ENCODE measurements at regions not wholly inside any gene's neighbourhood (a gene's known extent, or its start where the extent isn't known, plus 50 kb on each side); places are given as distances from the start of the nearest gene placed in this dataset.

DNA sequence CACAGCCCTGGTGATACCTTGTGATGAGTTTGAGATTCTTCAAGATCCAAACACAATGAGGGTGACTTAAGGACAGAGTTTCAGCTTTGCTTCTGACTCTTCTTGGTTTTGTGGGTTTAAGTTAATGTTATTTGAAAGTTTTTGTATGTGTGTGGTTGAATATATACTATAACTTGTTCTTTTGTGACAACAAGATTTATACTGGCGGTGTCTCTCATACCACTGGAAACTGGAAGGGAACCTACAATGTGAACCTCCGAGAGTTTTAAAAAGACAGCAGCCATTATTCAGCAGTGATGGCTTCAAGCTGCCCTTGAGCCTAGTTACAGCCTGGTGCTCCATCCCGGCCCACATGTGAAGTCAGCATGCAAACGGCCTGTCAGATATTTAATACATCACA lies 87.9 kb upstream of the IGF1 start:
- no peak for TF ChIP-seq YY1 (IDR thresholded peaks at IDR 0.05; ENCODE audit: low read depth)
- no peak for TF ChIP-seq REST (IDR thresholded peaks at IDR 0.05; ENCODE audit: low read depth)
- TF ChIP-seq CREB1 (IDR thresholded peaks at IDR 0.05; ENCODE audit: low read depth): no peak
- TF ChIP-seq EP300 (IDR thresholded peaks at IDR 0.05; ENCODE audit: borderline replicate concordance): no peak
- no peak for TF ChIP-seq RAD21 (IDR thresholded peaks at IDR 0.05; ENCODE audit: low read depth)
- TF ChIP-seq EGR1 (IDR thresholded peaks at IDR 0.05): no peak
- TF ChIP-seq, protein P1, sequence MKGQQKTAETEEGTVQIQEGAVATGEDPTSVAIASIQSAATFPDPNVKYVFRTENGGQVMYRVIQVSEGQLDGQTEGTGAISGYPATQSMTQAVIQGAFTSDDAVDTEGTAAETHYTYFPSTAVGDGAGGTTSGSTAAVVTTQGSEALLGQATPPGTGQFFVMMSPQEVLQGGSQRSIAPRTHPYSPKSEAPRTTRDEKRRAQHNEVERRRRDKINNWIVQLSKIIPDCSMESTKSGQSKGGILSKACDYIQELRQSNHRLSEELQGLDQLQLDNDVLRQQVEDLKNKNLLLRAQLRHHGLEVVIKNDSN (IDR thresholded peaks at IDR 0.05): no peak

DNA sequence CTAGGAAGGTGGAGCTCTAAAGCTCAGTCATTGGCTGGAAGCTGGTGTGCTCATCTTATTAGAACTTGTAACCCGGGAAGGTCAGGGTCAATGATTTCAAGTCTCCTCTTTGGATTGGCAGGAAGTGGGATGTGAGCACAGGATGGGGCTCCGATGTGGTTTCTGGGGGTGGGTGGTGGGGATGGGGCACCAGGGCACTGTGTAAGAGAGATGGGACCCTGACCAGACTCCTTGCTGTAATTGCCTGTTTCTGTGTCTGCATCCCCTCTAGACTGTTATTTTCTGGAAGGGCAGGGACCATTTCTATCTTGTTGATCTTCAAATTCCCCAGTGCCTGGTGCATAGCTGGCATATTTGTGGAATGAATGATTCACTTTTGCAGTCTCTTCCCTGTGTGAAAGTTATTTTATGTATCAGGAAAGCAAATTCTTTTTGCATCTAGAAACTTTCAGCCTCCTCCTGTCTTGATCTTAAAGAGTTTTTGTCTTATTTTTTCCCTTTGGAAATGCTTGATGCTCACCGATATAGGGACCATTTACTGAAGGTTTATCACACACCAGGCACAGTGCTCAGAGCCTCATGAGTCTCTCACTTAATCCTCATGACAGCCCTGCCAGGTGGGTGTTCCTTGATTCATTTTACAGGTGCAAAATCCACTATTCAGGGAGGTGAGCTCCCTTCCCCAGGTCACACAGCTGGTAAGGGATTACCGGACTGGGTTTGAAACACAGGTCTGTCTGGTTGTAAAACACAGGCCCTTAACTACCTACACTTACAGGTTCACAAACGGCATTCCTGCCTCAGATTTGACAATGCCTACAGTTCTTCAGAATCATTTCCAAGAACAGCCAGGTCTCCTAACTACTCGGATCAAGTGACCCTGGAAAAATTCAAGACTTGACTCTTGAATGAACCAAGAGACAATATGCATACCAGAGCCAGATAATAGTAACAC lies 86.9 kb upstream of the IGF1 start:
- no peak for TF ChIP-seq CEBPB (IDR thresholded peaks at IDR 0.05)
- no peak for TF ChIP-seq FOXM1 (IDR thresholded peaks at IDR 0.05; ENCODE audit: borderline replicate concordance, low read depth)
- TF ChIP-seq, protein P1 (IDR thresholded peaks at IDR 0.05): no peak

GRCh38 chr12:102565555-102565954 lies 85.2 kb upstream of the IGF1 start:
- TF ChIP-seq TCF12 (IDR thresholded peaks at IDR 0.05; ENCODE audit: low read depth) (no peak), ZBTB7A (IDR thresholded peaks at IDR 0.05; ENCODE audit: low read depth) (no peak), NFIC (IDR thresholded peaks at IDR 0.05) (no peak), TAF1 (IDR thresholded peaks at IDR 0.05; ENCODE audit: low read depth) (no peak), CREB1 (IDR thresholded peaks at IDR 0.05; ENCODE audit: low read depth) (no peak), REST (IDR thresholded peaks at IDR 0.05; ENCODE audit: low read depth) (no peak), EP300 (IDR thresholded peaks at IDR 0.05; ENCODE audit: borderline replicate concordance) (no peak), RAD21 (IDR thresholded peaks at IDR 0.05; ENCODE audit: low read depth) (no peak), CEBPB (IDR thresholded peaks at IDR 0.05) (no peak), FOXM1 (IDR thresholded peaks at IDR 0.05; ENCODE audit: borderline replicate concordance, low read depth) (no peak), MAX (IDR thresholded peaks at IDR 0.05) (no peak), YY1 (IDR thresholded peaks at IDR 0.05; ENCODE audit: low read depth) (no peak), TEAD4 (IDR thresholded peaks at IDR 0.05) (no peak), EGR1 (IDR thresholded peaks at IDR 0.05) (no peak)
- TF ChIP-seq, protein P1 (IDR thresholded peaks at IDR 0.05): no peak

GRCh38 chr12:102564026-102564425 lies 83.7 kb upstream of the IGF1 start:
- TF ChIP-seq YY1 (IDR thresholded peaks at IDR 0.05; ENCODE audit: low read depth): no peak
- peak; percentile 34; the same call in 1 of the 2 replicates for TF ChIP-seq TEAD4 (IDR thresholded peaks at IDR 0.05)

DNA sequence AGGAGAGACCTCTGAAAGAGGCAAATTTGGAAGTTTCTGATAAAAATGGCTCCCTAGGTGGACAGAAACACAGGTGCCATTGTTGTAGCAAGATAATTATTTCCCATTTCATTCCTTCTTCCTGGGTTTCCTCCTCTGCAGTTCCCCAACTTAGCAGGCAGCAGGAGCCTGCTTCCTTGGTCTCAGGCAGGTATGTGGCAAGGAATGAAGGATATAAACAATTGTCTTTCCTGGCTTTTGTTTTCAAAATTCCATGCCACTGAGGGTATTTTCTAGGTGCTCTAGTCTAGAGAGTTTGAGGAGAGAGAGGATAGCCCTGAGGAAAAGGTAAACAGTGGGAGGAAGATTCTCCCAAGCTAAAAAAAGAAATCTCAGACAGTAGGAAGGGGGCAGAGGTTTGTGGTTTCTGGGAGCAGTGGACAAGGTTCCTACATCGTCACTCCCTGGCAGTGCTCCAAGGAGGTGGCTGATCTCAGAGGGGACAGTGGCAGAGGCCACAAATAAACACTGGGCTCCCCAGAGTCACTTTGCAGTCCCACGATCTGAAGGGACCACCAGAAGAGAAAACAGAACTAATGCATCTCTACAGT lies 82.6 kb upstream of the IGF1 start:
- no peak for TF ChIP-seq FOXM1 (IDR thresholded peaks at IDR 0.05; ENCODE audit: borderline replicate concordance, low read depth)
- TF ChIP-seq YY1 (IDR thresholded peaks at IDR 0.05; ENCODE audit: low read depth): no peak

- TF ChIP-seq, protein P1 (IDR thresholded peaks at IDR 0.05): no peak
- TF ChIP-seq CREB1 (IDR thresholded peaks at IDR 0.05; ENCODE audit: low read depth) (no peak), FOXM1 (IDR thresholded peaks at IDR 0.05; ENCODE audit: borderline replicate concordance, low read depth) (no peak), ZBTB7A (IDR thresholded peaks at IDR 0.05; ENCODE audit: low read depth) (no peak), REST (IDR thresholded peaks at IDR 0.05; ENCODE audit: low read depth) (no peak), NFIC (IDR thresholded peaks at IDR 0.05) (no peak), TEAD4 (IDR thresholded peaks at IDR 0.05) (no peak), TAF1 (IDR thresholded peaks at IDR 0.05; ENCODE audit: low read depth) (no peak), EP300 (IDR thresholded peaks at IDR 0.05; ENCODE audit: borderline replicate concordance) (no peak)
Observed at GRCh38 chr12:102551186-102551585, 70.8 kb upstream of the IGF1 start.

All from Ishikawa (cell line).